Left renal cortex interstitium (tissue), 4 donors: ENCODE measurements at regions not wholly inside any gene's neighbourhood (a gene's known extent, or its start where the extent isn't known, plus 50 kb on each side); places are given as distances from the start of the nearest gene placed in this dataset.
A peak's percentile ranks its signal among the peaks of the same experiment; 100 is the strongest.

ENCODE experiments used
- DNase-seq, 4 donors: peaks; one replicate each; pipeline ENCODE4 v3.0.0-alpha.2; 2013; ENCODE audit warnings: low read depth in 4 of 4, low spot score in 2 of 4, missing footprints in 1 of 4

DNA sequence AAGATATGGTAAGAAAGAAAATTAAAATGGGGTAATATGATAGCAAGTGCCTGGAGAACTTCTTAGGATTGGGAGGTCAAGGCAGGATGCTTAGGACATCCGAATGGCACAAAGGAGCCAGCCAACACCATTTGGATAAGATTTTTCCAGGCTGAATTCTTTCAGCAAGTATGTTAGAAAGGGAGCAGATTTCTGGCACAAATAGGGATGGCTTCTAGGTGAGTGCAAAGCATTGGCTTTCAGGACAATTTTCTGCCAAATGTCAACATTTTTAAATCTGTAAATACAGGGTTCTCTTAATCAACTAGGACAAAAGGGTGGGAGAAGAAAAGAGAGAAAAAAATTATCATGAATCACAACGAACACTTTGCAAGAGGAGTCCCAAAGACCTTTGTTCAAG lies 409.1 kb downstream of the GPAM start:
- DNase-seq: no peak

DNA sequence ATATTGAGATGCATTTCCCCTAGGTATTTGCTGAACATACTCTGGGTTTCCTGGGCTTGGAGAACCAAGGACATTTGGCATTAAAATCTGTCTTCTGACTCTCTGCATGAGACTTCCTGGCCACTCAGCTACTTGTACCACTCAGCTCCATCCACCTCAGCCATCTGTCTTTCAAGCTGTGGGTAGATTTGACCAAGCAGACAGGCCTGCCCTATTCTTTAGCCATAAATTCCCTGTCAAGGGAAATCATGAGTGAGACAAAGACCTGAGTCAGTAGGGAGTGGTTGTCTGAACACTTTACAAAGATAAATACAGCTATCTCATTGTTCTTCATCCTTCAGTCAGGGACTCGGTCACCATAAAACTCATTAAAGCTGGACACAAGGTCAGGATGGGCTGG lies 399.1 kb downstream of the GPAM start:
- DNase-seq: no peak

DNA sequence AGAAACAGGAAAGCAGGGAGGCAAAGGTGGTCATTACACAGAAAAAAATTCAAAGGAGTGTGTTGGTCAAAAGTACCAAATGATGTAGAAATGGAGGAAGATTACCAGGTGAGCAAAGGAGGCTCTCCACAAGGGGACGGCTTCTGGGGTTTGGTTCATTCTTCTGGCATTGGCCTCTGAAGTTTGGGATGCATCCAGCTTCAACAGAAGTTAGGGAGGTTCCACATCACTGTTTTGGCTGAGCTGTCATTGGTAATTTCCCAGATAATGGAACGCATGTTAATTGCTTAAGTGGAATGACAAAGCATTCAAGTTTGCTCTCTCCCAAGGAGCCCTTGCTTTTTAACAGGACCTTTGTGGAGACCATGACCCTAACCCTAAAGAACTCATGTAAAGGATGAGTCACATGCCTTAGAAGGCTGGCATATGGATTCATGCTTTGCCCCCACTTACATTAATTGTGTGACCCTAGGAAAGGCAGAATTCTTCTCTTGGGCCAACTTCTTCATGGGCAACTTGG lies 398.6 kb downstream of the GPAM start:
- no peak for DNase-seq

DNA sequence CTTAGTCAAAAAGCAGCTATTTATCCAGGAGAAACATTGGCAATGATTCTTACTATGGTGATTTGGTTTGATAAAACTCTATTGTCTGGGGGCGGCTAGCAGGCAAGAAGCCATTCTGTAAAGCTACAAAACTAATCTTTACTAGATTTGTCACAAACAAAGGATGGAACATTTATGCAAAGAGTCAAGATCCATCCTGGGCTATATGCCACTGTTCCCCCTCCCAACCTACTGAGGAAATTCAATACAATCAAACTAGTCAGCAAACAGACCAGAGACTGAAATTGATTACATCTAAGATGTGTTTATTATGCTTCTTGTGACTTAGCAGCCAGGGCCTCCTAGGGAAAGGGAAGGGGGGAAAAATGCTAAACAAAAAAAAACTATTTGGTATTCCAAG lies 397.6 kb downstream of the GPAM start:
- DNase-seq: no peak

DNA sequence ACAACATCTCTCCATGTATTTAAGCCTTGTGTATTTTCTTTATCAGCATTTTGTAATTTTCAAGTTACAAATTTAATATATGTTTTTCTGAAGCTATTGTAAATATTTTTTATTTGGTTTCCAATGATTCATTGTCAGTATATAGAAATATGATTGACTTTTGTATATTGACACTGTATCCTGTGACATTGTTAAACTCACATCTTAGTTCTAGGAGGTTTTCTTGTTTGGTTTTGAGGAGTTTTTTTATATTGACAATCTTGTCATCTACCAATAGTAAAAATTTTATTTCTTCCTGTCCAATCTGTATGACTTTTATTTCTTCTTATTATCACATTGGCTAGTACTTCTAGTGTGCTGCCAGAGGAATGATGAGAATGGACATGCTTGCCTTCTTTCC lies 393.7 kb downstream of the GPAM start:
- DNase-seq: no peak

DNA sequence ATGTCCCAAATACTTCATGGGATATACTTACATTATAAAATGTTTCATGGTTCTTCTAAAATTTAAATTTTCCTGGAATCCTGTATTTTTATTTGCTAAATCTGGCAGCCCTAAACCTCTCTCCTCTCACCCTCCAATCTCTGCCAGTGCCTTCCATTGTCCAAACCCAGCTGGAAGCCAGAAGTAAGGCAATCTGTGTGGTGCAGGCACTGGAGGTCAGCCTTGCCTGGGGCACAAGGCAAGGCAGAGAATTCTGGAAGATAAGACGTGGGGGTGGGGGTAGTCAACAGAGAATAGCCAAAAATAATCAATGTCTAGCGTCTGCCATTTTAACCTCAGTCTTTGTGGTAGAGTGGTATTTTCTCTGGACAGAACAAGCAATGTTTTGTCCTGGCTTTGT lies 381.7 kb downstream of the GPAM start:
- DNase-seq: no peak

DNA sequence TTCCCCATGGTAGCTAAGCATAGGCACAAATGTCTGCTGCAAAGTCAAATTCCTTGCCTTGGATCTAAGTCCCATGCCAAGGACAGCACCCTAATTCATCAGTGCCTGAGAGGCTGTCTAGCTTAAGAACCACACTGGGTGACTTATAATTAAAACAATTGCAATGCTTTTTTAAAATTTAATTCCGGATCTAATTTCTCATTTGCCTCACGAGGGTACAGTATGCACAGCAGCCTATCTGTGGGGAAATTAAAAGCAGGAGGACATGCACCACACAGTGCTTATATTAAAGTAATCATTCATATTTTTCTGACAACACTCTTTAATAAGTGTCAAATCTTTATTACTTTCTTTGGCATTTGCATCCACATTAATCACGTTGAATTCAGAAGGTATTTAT lies 378.8 kb downstream of the GPAM start:
- DNase-seq: no peak

DNA sequence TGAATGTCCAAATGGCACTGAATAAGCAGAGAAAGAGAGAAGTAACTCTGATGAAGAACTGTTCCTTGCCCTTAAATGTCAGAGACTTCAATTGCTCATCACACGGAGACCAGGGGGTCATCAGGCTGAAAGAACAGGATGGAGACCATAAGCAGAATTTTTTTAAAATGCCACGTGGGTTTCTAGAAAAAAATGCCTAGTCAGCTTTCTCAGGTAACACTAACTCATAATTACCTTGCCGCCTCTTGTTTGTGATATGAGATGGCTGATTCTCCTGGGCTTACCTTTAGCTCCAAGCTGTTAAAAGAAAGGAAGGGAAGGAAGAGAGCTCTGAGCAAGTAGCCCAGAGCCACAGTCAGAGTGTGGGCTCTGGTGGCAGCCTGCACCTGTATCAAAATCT lies 372.0 kb downstream of the GPAM start:
- no peak for DNase-seq

DNA sequence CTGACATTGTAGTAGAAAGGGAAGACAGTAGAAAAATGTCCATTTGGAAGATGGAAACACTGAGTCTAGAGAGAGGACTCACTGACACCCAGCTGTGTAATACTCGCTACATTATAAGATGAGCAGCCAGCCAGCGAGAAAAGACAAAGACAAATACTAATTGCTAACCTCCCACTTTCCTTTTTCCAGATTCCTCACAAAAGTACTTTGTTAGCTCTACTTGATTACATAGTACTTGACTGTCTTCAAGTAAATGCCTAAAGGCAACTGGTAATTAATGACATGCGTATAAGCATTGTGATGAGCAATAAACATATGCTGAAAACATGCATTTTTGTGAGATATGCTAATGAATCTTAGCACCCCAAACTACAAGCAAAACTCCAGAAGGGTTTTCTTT lies 363.1 kb downstream of the GPAM start:
- no peak for DNase-seq

DNA sequence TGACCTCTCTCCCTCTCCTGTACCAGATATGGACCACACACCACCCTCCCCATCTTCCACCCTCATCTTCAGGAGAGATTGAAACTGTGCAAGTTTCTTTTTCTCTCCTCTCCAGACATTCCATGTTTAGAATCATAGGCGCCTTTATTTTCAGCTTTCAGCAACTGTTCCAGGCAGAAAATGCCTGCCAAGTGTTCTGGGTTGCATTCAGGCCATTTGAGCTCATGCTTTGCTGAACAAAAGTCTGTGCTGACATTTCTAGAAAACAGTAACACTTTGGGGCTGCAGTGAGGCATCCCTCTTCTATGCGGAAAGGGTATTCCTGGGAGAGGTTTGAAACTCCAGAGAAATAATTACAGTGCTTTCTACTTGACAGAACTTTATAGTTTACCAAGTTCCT lies 361.7 kb downstream of the GPAM start:
- no peak for DNase-seq

DNA sequence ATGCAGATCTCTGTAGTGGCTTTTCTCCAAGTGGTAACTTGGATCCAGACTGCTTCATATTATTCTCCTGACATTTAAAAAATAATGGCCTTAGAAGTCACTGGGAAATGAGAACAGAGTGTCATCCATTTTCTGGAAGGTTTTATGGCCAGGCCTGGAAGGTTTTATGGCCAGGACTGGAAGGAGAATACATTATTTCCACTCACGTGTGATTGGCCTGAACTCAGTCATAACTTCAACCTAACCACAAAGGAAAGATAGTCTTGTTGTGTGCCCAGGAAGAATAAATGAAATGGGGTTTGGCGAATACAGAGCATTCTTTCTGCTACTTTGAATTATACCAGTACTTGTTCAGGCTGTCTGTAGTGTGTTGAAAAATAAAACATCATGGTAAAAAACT lies 360.9 kb downstream of the GPAM start:
- no peak for DNase-seq

DNA sequence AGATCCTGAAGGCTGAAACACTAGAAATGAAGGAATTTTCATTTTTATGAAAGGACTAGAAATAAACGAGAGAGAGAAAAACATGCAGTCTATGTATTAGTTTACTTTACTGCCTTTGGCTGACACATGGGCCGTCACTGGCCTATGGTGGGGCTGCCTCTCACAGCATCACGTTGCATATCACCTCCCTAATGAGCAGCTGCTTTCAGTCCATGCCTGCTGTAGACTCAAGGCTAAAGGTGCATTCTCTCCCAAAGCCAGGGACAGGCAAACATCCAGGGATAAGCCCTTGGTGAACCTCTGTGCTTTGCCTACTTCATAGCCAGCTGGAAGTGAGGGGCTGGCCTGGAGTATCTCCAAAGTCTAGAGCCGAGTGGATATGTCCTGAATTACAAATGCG lies 359.4 kb downstream of the GPAM start:
- DNase-seq: no peak

DNA sequence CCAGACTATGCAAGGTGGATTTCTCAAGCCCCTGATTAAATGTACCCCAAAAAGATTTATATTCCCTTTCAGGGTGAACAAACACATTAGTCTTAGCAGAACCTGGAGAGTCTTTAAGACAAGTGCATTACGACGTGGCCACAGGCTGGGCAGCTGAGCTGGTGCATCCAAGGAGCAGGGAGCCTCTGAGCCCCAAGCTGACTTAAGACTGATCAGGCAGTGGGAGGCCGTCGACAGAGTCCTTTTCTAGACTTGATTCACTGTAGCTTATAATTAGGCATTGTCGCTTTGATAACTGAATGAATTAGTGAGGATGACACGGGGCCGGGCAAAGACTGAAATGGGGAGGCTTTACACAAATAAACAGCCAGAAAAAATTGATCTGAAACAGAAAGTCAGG lies 353.2 kb downstream of the GPAM start:
- DNase-seq: no peak

DNA sequence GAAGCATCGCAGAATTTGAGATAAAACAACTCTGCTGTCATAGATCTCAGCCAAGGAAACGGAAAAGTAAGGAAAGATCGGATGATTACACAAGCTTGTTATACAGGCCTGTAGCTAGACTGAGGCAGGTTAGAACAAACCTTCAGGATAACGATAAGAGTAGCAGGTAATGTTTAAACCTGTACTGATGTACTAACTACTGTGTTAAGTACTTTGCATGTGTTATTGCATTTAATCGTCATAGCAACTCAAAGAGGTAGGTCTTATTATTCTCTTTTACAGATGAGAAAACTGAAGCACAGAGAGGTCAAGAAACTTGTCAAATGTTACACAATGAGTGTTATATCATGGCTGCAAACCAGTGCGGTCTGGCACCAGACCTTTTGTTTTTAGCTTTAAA lies 352.5 kb downstream of the GPAM start:
- no peak for DNase-seq

DNA sequence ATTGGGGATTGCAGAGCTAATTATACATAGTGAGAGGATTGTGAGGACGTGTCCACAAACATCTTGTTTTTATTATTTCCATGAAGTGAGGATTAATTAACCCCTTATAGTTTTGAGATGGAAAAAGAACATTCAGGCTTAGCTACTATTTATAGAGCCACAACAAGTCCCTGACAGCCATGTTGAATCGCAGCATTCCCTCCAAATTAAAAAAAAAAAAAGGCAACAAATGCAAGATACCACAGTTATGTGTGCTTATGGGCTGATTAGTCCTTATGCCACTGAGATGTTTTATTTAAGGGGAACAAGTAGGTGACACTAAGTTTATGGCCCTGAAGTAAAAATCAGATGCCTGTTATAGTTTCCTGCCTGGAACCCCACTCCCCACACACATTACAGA lies 350.3 kb downstream of the GPAM start:
- DNase-seq: no peak

DNA sequence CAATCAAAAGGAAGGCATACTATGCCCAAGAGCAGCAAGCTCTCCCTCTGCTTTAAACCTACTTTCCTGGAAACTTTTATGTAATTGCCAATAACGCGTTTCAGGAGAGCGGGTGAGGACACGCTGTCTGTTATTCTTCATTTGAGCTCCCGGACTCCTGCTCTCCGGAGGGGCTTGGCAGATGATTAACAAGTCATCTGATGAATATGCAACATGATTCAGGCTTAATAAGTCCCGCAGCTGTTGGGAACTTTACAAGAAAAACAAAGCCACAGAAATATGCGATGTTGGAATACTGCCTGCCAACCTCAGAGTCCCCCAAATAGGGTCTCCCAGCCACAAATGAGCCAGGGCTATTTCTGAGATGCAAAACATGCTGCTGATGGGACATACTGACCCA lies 348.0 kb downstream of the GPAM start:
- DNase-seq: peak in 3 of 4 donors; percentile 29 to 37 (median 29)

DNA sequence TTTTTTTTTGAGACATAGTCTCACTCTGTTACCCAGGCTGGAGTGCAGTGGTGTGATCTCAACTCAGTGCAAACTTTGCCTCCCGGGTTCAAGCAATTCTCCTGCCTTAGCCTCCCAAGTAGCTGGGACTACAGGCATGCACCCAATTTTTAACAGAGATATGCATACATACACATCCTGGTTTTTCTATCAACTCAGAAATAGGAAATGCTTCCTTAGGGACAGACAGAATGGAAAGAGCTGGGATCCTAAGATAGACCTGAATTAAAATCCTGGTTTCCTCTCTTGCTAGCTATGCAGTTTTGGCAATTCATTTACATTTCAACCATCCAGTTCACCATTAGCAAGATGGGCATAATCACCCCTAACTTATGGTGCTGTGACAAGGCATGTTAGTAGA lies 347.5 kb downstream of the GPAM start:
- DNase-seq: no peak

DNA sequence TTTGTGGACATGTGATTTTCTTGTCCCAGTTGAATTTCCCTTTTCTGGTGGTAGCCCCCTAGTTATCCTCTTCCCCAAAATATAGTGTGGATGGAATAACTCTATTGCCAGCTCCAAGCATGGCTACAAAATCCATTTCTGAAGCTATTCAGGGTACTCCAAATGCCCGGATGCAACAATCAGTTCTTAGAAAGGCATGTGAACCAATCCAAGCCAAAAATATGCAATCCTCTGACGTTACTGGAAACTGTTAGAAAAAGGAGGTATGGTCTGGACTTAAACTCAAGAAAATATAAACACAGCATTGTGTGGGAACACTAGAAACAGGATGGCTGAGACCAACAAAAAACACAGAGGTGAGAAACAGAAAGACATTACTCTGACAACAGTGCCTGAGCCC lies 347.0 kb downstream of the GPAM start:
- no peak for DNase-seq

DNA sequence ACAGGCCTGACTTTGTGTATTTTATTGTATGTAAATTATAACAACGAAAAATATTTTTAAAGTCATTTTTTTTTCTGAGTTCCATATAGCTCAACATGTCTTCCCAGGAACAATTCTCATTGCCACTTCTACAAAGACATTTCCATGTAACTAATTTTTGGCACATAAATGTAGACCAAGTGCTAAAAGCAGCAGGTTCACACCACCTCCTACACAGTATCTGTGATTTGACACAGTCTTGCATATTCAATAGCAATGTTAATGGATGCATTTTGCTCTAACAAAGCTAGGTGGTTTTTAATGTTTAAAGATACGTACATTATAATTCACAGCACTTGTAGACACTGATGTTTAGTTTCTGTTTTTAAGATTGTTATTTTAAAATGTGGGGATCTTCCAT lies 346.5 kb downstream of the GPAM start:
- no peak for DNase-seq

DNA sequence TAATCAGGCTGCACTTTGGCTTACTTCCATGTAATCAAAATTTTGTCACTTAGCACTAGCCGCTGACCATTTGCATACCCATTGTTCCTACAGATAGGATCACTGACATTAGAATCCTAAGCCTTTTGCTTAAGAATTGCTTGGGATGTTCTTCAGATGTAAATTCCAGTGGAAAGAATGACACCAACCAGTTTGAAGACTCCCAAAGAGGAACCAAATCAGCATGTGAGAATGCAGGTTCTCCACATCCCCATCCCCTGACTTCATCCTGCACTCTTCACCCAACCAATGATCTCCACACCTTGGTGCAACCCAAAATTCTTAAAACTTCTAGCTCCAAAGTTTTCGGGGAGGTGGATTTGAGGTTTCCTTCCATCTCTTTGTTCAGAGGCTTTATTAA lies 345.6 kb downstream of the GPAM start:
- DNase-seq: no peak

DNA sequence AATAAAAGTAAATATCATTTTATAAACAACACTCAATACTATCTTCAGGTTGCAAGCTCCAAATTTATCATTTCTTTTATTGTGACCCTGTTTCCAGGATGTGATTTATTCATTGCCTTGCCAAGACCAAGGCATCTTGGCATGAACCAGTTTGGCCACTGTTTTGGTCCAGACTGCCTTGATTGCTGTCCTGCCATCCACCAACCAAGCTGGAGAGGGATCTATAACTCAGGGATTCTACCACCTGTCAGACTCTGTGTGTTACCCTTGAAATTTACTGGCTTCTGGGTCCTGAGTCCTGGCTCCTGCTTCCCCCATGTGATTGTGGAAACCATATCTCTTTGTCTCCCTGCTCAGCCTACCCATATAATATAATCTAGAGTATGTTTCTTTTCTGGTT lies 343.0 kb downstream of the GPAM start:
- DNase-seq: no peak

DNA sequence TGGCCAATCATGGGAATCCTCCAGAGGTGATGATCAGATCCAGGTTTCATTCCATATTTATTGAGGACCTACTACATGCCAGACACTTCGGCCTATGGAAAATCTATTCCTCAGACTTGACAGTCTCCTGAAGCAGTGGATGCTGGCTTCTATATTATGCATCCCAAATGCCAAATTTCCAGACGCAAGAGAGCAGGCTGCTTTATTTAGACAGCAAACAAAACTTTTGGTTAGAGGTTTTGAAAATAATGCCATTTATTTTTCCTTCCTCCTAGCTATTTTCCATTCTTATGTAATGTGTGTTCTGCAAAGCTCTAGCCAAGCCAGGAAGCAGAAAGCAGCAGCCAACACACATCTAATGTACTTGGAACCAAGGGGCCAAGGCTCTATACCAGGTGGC lies 330.8 kb downstream of the GPAM start:
- DNase-seq: no peak

DNA sequence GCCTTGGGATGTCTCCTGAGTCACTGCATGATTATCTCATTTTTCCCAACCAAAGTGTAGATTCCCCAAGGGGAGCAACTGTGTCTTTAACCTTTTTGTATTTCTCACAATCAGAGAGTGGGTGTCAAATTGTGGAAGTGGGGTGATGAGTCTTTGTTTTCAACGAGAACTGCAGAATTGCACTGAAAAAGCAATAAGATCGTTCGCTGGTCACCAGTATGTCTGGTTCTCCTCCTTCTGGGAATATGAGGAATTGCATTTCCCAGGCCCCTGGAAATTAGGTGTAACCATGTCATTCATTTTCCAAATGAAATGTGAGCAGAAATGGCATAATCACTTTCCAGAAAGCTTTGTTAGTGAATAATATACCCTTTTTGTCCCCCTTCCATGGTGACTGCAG lies 326.9 kb downstream of the GPAM start:
- no peak for DNase-seq

DNA sequence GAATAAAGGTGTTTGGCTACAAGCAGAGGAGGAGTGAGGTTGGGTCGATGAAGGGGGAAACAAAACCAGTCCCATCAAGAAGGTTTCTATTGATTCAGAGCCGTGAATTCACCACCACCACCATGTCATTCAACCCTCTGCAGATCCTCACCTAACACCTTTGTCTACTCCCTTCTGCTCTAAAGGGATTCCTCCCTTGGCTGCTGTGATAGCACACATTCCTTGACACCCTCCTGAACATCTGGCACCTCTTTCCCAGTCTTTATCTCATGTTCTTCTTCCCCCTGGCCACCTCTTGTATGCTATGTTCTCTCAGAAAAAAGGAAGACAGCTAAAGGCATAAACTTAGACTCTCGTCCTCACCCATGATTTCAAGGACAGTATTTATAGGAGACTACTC lies 318.0 kb downstream of the GPAM start:
- DNase-seq: no peak
